ENCODE measurements at regions not wholly inside any gene's neighbourhood (a gene's known extent, or its start where the extent isn't known, plus 50 kb on each side); places are given as distances from the start of the nearest gene placed in this dataset.

GRCh38 chr15:93467337-93467736 lies 378.3 kb upstream of the RGMA start:
- TF ChIP-seq CTCF (IDR thresholded peaks at IDR 0.05 in 2 of 3, conservative IDR thresholded peaks at IDR 0.05 in 1 of 3; ENCODE audit: borderline replicate concordance in 1 of 3, insufficient read depth in 1 of 3, low read depth in 2 of 3, low read length in 2 of 3) (no peak), ZBTB33 (IDR thresholded peaks at IDR 0.05; ENCODE audit: extremely low read depth, insufficient replicate concordance, low read length) (no peak), POLR2AphosphoS5 (IDR thresholded peaks at IDR 0.05; ENCODE audit: low read depth, low read length) (no peak), EZH2 (IDR thresholded peaks at IDR 0.05) (no peak), ELF1 (IDR thresholded peaks at IDR 0.05; ENCODE audit: borderline replicate concordance, low read depth) (no peak), POLR2A (IDR thresholded peaks at IDR 0.05; ENCODE audit: borderline replicate concordance, extremely low read depth, insufficient read depth, insufficient read length) (no peak), SP1 (IDR thresholded peaks at IDR 0.05; ENCODE audit: low read depth) (no peak), MAX (IDR thresholded peaks at IDR 0.05) (no peak), RAD21 (IDR thresholded peaks at IDR 0.05; ENCODE audit: low read depth) (no peak), FOSL1 (IDR thresholded peaks at IDR 0.05; ENCODE audit: low read depth) (no peak), REST (IDR thresholded peaks at IDR 0.05; ENCODE audit: low read depth) (no peak), ATF3 (IDR thresholded peaks at IDR 0.05) (no peak), YY1 (IDR thresholded peaks at IDR 0.05; ENCODE audit: extremely low read depth, insufficient replicate concordance, low read depth, low read length) (no peak), TCF7L2 (IDR thresholded peaks at IDR 0.05; ENCODE audit: borderline replicate concordance, extremely low read depth, insufficient read depth, insufficient read length) (no peak)
